ENCODE measurements at regions not wholly inside any gene's neighbourhood (a gene's known extent, or its start where the extent isn't known, plus 50 kb on each side); places are given as distances from the start of the nearest gene placed in this dataset.

- no peak for DNase-seq
- Histone ChIP-seq H3K9ac (ENCODE audit: low read depth, low read length) (no peak overlapping the region), H3K79me2 (ENCODE audit: insufficient read depth, low read length) (no peaks in the 10 kb centered on the region), H3K4me3 (ENCODE audit: low read depth in 1 of 2, low read length in 2 of 2) (no peak overlapping the region), H3K4me2 (ENCODE audit: insufficient read depth, low read length) (no peak overlapping the region), H4K20me1 (ENCODE audit: insufficient read depth, low read length) (no peaks in the 10 kb centered on the region), H3K4me1 (ENCODE audit: insufficient read depth, low read length) (no peaks in the 10 kb centered on the region), H3K27me3 (ENCODE audit: insufficient read depth, low read length, poor library complexity) (no peaks in the 10 kb centered on the region), H2AFZ (ENCODE audit: low read depth, low read length) (no peak overlapping the region), H3K9me3 (ENCODE audit: insufficient read depth, low read length, severe bottlenecking) (no peaks in the 10 kb centered on the region), H3K27ac (ENCODE audit: low read length) (no peak overlapping the region), H3K36me3 (ENCODE audit: insufficient read depth, low read length) (no peaks in the 10 kb centered on the region)
- TF ChIP-seq CTCF (IDR thresholded peaks at IDR 0.05; ENCODE audit: borderline replicate concordance, extremely low read depth, low read length, poor library complexity, severe bottlenecking), result no peak
- no peak for TF ChIP-seq EZH2 (IDR thresholded peaks at IDR 0.05; ENCODE audit: borderline replicate concordance, low read depth, low read length, severe bottlenecking)
- no peak for ATAC-seq (ENCODE audit: insufficient read depth, low read depth)
Observed at GRCh38 chr15:37837276-37837675, 97.2 kb upstream of the TMCO5A start.

- H3K9ac ChIP-seq (ENCODE audit: low read depth, low read length), result no peak overlapping the region
- TF ChIP-seq EZH2 (IDR thresholded peaks at IDR 0.05; ENCODE audit: borderline replicate concordance, low read depth, low read length, severe bottlenecking), result no peak
- no peak for TF ChIP-seq CTCF (IDR thresholded peaks at IDR 0.05; ENCODE audit: borderline replicate concordance, extremely low read depth, low read length, poor library complexity, severe bottlenecking)
- H3K79me2 ChIP-seq (ENCODE audit: insufficient read depth, low read length), result no peaks in the 10 kb centered on the region
- H2AFZ ChIP-seq (ENCODE audit: low read depth, low read length), result no peak overlapping the region
- H3K36me3 ChIP-seq (ENCODE audit: insufficient read depth, low read length), result no peaks in the 10 kb centered on the region
- no peaks in the 10 kb centered on the region for H3K27me3 ChIP-seq (ENCODE audit: insufficient read depth, low read length, poor library complexity)
- H3K4me3 ChIP-seq (ENCODE audit: low read depth in 1 of 2, low read length in 2 of 2), result no peak overlapping the region
- no peak overlapping the region for H3K27ac ChIP-seq (ENCODE audit: low read length)
- no peak for DNase-seq
- H4K20me1 ChIP-seq (ENCODE audit: insufficient read depth, low read length), result no peaks in the 10 kb centered on the region
- no peaks in the 10 kb centered on the region for H3K9me3 ChIP-seq (ENCODE audit: insufficient read depth, low read length, severe bottlenecking)
- no peak overlapping the region for H3K4me2 ChIP-seq (ENCODE audit: insufficient read depth, low read length)
- no peak for ATAC-seq (ENCODE audit: insufficient read depth, low read depth)
- H3K4me1 ChIP-seq (ENCODE audit: insufficient read depth, low read length), result no peaks in the 10 kb centered on the region
Observed at GRCh38 chr15:37847776-37848175, 86.7 kb upstream of the TMCO5A start.

- Histone ChIP-seq H3K9ac (ENCODE audit: low read depth, low read length) (no peak overlapping the region), H2AFZ (ENCODE audit: low read depth, low read length) (no peak overlapping the region), H3K27me3 (ENCODE audit: insufficient read depth, low read length, poor library complexity) (no peaks in the 10 kb centered on the region), H3K4me2 (ENCODE audit: insufficient read depth, low read length) (no peak overlapping the region), H3K4me1 (ENCODE audit: insufficient read depth, low read length) (no peaks in the 10 kb centered on the region), H3K9me3 (ENCODE audit: insufficient read depth, low read length, severe bottlenecking) (no peaks in the 10 kb centered on the region), H4K20me1 (ENCODE audit: insufficient read depth, low read length) (no peaks in the 10 kb centered on the region), H3K36me3 (ENCODE audit: insufficient read depth, low read length) (no peaks in the 10 kb centered on the region), H3K79me2 (ENCODE audit: insufficient read depth, low read length) (no peaks in the 10 kb centered on the region), H3K27ac (ENCODE audit: low read length) (no peak overlapping the region), H3K4me3 (ENCODE audit: low read depth in 1 of 2, low read length in 2 of 2) (no peak overlapping the region)
- TF ChIP-seq EZH2 (IDR thresholded peaks at IDR 0.05; ENCODE audit: borderline replicate concordance, low read depth, low read length, severe bottlenecking), result no peak
- TF ChIP-seq CTCF (IDR thresholded peaks at IDR 0.05; ENCODE audit: borderline replicate concordance, extremely low read depth, low read length, poor library complexity, severe bottlenecking), result no peak
- DNase-seq, result no peak
- ATAC-seq (ENCODE audit: insufficient read depth, low read depth), result no peak
Observed at GRCh38 chr15:37856109-37856508, 78.3 kb upstream of the TMCO5A start.

- no peak overlapping the region for H3K9ac ChIP-seq (ENCODE audit: low read depth, low read length)
- ATAC-seq (ENCODE audit: insufficient read depth, low read depth) (no peak), DNase-seq (no peak)
- H2AFZ ChIP-seq (ENCODE audit: low read depth, low read length), result no peak overlapping the region
- H3K4me1 ChIP-seq (ENCODE audit: insufficient read depth, low read length), result no peaks in the 10 kb centered on the region
- H3K27me3 ChIP-seq (ENCODE audit: insufficient read depth, low read length, poor library complexity), result no peaks in the 10 kb centered on the region
- H3K79me2 ChIP-seq (ENCODE audit: insufficient read depth, low read length), result no peaks in the 10 kb centered on the region
- H3K4me2 ChIP-seq (ENCODE audit: insufficient read depth, low read length), result no peak overlapping the region
- H3K9me3 ChIP-seq (ENCODE audit: insufficient read depth, low read length, severe bottlenecking), result no peaks in the 10 kb centered on the region
- no peak overlapping the region for H3K27ac ChIP-seq (ENCODE audit: low read length)
- H3K4me3 ChIP-seq (ENCODE audit: low read depth in 1 of 2, low read length in 2 of 2), result no peak overlapping the region
- TF ChIP-seq EZH2 (IDR thresholded peaks at IDR 0.05; ENCODE audit: borderline replicate concordance, low read depth, low read length, severe bottlenecking), result no peak
- TF ChIP-seq CTCF (IDR thresholded peaks at IDR 0.05; ENCODE audit: borderline replicate concordance, extremely low read depth, low read length, poor library complexity, severe bottlenecking), result no peak
- H4K20me1 ChIP-seq (ENCODE audit: insufficient read depth, low read length), result no peaks in the 10 kb centered on the region
- H3K36me3 ChIP-seq (ENCODE audit: insufficient read depth, low read length), result no peaks in the 10 kb centered on the region
Observed at GRCh38 chr15:37860896-37861295, 73.5 kb upstream of the TMCO5A start.
